ENCODE measurements at regions not wholly inside any gene's neighbourhood (a gene's known extent, or its start where the extent isn't known, plus 50 kb on each side); places are given as distances from the start of the nearest gene placed in this dataset.

GRCh38 chr6:48194596-48195295, 83.7 kb upstream of the PTCHD4 start:
- Histone ChIP-seq H3K4me1 (no peaks in the 10 kb centered on the region), H3K27ac (replicated peaks in 1 of 4) (no peak overlapping the region), H3K27me3 (no peaks in the 10 kb centered on the region), H3K4me3 (no peak overlapping the region), H3K36me3 (no peaks in the 10 kb centered on the region), H3K9me3 (no peaks in the 10 kb centered on the region)
- no peak for TF ChIP-seq POLR2A (IDR thresholded peaks at IDR 0.05; ENCODE audit: low read depth)
- TF ChIP-seq POLR2AphosphoS5 (IDR thresholded peaks at IDR 0.05): no peak
- TF ChIP-seq CTCF (IDR thresholded peaks at IDR 0.05): no peak
- no peak for TF ChIP-seq EP300 (IDR thresholded peaks at IDR 0.05)
- WGBS: 87% methylated on average over 7 of the region's 7 CpGs
- DNase-seq (ENCODE audit: extremely low spot score): no peak
- intact Hi-C loops (cut with DNase I): no loop called here

- no peaks in the 10 kb centered on the region for H3K27me3 ChIP-seq
- no peaks in the 10 kb centered on the region for H3K4me1 ChIP-seq
- DNase-seq (ENCODE audit: extremely low spot score): no peak
- no peak overlapping the region for H3K4me3 ChIP-seq
- TF ChIP-seq EP300 (IDR thresholded peaks at IDR 0.05): no peak
- no peak for TF ChIP-seq CTCF (IDR thresholded peaks at IDR 0.05)
- TF ChIP-seq POLR2A (IDR thresholded peaks at IDR 0.05; ENCODE audit: low read depth): no peak
- TF ChIP-seq POLR2AphosphoS5 (IDR thresholded peaks at IDR 0.05): no peak
- no peaks in the 10 kb centered on the region for H3K9me3 ChIP-seq
- 94% methylated on average over 2 of the region's 2 CpGs for WGBS
- intact Hi-C loops (cut with DNase I): no loop called here
- no peaks in the 10 kb centered on the region for H3K36me3 ChIP-seq
- H3K27ac ChIP-seq (replicated peaks in 1 of 4): no peak overlapping the region
Observed at GRCh38 chr6:48188158-48188557, 77.2 kb upstream of the PTCHD4 start.

GRCh38 chr6:48186746-48187145, 75.7 kb upstream of the PTCHD4 start:
- Histone ChIP-seq H3K27me3 (no peaks in the 10 kb centered on the region), H3K9me3 (no peaks in the 10 kb centered on the region), H3K4me1 (no peaks in the 10 kb centered on the region), H3K4me3 (no peak overlapping the region), H3K36me3 (no peaks in the 10 kb centered on the region), H3K27ac (replicated peaks in 1 of 4) (no peak overlapping the region)
- DNase-seq (ENCODE audit: extremely low spot score): no peak
- intact Hi-C loops (cut with DNase I): no loop called here
- WGBS: 91% methylated on average over 1 of the region's 1 CpG
- no peak for TF ChIP-seq POLR2AphosphoS5 (IDR thresholded peaks at IDR 0.05)
- TF ChIP-seq EP300 (IDR thresholded peaks at IDR 0.05): no peak
- no peak for TF ChIP-seq CTCF (IDR thresholded peaks at IDR 0.05)
- no peak for TF ChIP-seq POLR2A (IDR thresholded peaks at IDR 0.05; ENCODE audit: low read depth)

GRCh38 chr6:48184648-48185047, 73.7 kb upstream of the PTCHD4 start:
- intact Hi-C loops (cut with DNase I): no loop called here
- Histone ChIP-seq H3K4me3 (no peak overlapping the region), H3K4me1 (no peaks in the 10 kb centered on the region), H3K9me3 (no peaks in the 10 kb centered on the region), H3K27me3 (no peaks in the 10 kb centered on the region), H3K27ac (replicated peaks in 1 of 4) (no peak overlapping the region), H3K36me3 (no peaks in the 10 kb centered on the region)
- no peak for DNase-seq (ENCODE audit: extremely low spot score)
- TF ChIP-seq POLR2AphosphoS5 (IDR thresholded peaks at IDR 0.05) (no peak), EP300 (IDR thresholded peaks at IDR 0.05) (no peak), POLR2A (IDR thresholded peaks at IDR 0.05; ENCODE audit: low read depth) (no peak), CTCF (IDR thresholded peaks at IDR 0.05) (no peak)

Data from esophagus muscularis mucosa (tissue), 4 donors.